Astrocyte (in vitro differentiated cells and primary cell): ENCODE measurements at regions not wholly inside any gene's neighbourhood (a gene's known extent, or its start where the extent isn't known, plus 50 kb on each side); places are given as distances from the start of the nearest gene placed in this dataset.

Experiments used
- DNase-seq: peaks from one replicate; pipeline ENCODE4 v3.0.0-alpha.2; 2010; ENCODE audit warnings: low read depth
- FAIRE-seq: peaks from 2 replicates; lab custom pipeline; 2011; peaks lifted over from hg19 to GRCh38; lab: Jason Lieb, UNC
- H2AFZ ChIP-seq: 2 replicates; pipeline ENCODE4 v1.6.0; 2012; ENCODE audit warnings: low read depth, low read length, inconsistent platforms
- H3K27ac ChIP-seq: 2 replicates; pipeline ENCODE4 v1.5.1; 2011; ENCODE audit warnings: low read depth, low read length, inconsistent platforms
- H3K27me3 ChIP-seq: 2 replicates; pipeline ENCODE4 v1.6.0; 2011; ENCODE audit warnings: low read length, inconsistent platforms; ENCODE audit not compliant: insufficient read depth
- H3K36me3 ChIP-seq: 2 replicates; pipeline ENCODE4 v1.5.1; 2011; ENCODE audit warnings: low read length, inconsistent platforms; ENCODE audit not compliant: insufficient read depth
- H3K4me1 ChIP-seq: 2 replicates; pipeline ENCODE4 v1.5.1; 2011; ENCODE audit warnings: low read length, inconsistent platforms; ENCODE audit not compliant: insufficient read depth
- H3K4me2 ChIP-seq: 2 replicates; pipeline ENCODE4 v1.6.0; 2012; ENCODE audit warnings: low read length, inconsistent platforms
- H3K4me3 ChIP-seq: 2 replicates; pipeline ENCODE4 v1.5.1; 2011; ENCODE audit warnings: low read depth, mild to moderate bottlenecking, low read length, inconsistent platforms; ENCODE audit not compliant: insufficient read depth
- H3K79me2 ChIP-seq: 2 replicates; pipeline ENCODE4 v1.6.0; 2012; ENCODE audit warnings: mild to moderate bottlenecking, low read length, inconsistent platforms; ENCODE audit not compliant: insufficient read depth
- H3K9ac ChIP-seq: 2 replicates; pipeline ENCODE4 v1.6.0; 2012; ENCODE audit warnings: mild to moderate bottlenecking, low read length, inconsistent platforms
- H3K9me3 ChIP-seq: 2 replicates; pipeline ENCODE4 v1.5.1; 2012; ENCODE audit warnings: low read depth, mild to moderate bottlenecking, low read length, inconsistent platforms; ENCODE audit not compliant: insufficient read depth
- H4K20me1 ChIP-seq: 2 replicates; pipeline ENCODE4 v1.6.0; 2012; ENCODE audit warnings: low read length, inconsistent platforms; ENCODE audit not compliant: insufficient read depth
- H3K27ac Mint-ChIP-seq: one replicate; pipeline ENCODE4 v1.8.0; 2021; ENCODE audit warnings: mild to moderate bottlenecking, mixed read lengths; ENCODE audit not compliant: unreplicated experiment
- H3K27me3 Mint-ChIP-seq: one replicate; pipeline ENCODE4 v1.8.0; 2021; ENCODE audit warnings: low read depth, mixed read lengths; ENCODE audit not compliant: unreplicated experiment
- H3K36me3 Mint-ChIP-seq: one replicate; pipeline ENCODE4 v1.8.0; 2021; ENCODE audit warnings: low read depth, mixed read lengths; ENCODE audit not compliant: unreplicated experiment
- H3K4me1 Mint-ChIP-seq: one replicate; pipeline ENCODE4 v1.8.0; 2021; ENCODE audit warnings: low read depth, mixed read lengths; ENCODE audit not compliant: unreplicated experiment
- H3K4me3 Mint-ChIP-seq: one replicate; pipeline ENCODE4 v1.8.0; 2021; ENCODE audit warnings: mild to moderate bottlenecking, moderate library complexity, mixed read lengths; ENCODE audit not compliant: unreplicated experiment
- H3K9me3 Mint-ChIP-seq: one replicate; pipeline ENCODE4 v1.8.0; 2021; ENCODE audit warnings: mild to moderate bottlenecking, mixed read lengths; ENCODE audit not compliant: unreplicated experiment
- EZH2 ChIP-seq: IDR thresholded peaks from 2 replicates; pipeline ENCODE4 v1.6.1; 2012; ENCODE audit warnings: mild to moderate bottlenecking, low read length, inconsistent platforms; ENCODE audit not compliant: insufficient read depth
- TF ChIP-seq, protein P1 (sequence below): IDR thresholded peaks from 2 replicates; pipeline ENCODE4 v1.5.1; 2011; ENCODE audit warnings: low read depth, mild to moderate bottlenecking, inconsistent platforms, low read length, moderate library complexity; ENCODE audit not compliant: insufficient read depth

DNA sequence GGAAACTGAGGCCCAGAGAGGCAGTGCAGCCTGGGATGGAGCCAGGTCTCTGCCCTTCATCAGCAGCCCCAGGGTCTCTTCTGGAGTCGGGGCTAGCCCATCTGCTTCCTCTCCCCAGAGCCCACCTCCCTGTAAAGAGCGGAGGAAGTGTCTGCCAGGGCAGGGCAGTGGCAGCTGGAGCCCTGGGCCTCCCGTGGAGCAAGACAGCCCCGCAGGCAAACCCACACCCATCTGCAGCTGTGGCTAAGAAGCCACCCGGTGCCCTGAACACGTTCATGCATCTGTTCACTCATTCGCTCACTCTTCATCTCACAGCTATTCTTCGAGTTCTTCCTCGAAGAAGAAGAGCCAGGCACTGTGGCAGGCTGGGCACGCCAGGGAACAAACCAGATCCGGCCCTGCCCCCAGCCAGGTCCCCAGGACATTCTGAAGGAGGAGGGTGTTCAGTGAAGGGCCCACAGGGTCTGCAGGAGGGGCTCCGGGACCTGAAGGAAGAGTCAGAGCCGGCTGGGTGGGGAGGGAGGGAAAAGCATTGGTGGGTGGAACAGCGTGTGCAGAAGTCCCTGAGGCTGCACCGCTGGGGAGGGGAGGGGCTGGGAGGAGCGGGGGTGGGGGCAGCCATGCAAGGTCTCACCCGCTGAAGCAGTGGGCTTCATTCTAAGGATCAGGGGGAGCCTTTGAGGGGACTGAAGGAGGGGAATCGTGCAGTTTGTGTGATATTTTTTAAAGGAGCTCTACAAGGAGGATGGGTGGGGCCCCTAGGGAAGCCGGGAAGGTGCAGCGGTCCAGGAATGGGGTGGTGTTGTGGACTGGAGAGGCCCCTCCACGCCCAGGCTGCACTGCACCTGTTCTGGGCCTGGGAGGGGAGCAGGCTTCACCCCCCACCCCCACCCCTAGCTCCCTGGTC lies 99.1 kb downstream of the UNCX start:
- H3K27me3 ChIP-seq, result no peaks in the 10 kb centered on the region
- peaks cover 25% of the 10 kb centered on the region for H3K27me3 Mint-ChIP-seq
- H4K20me1 ChIP-seq, result no peaks in the 10 kb centered on the region
- H3K4me3 Mint-ChIP-seq, result no peak overlapping the region
- H3K36me3 Mint-ChIP-seq, result no peaks in the 10 kb centered on the region
- no peaks in the 10 kb centered on the region for H3K9me3 ChIP-seq
- no peak overlapping the region for H2AFZ ChIP-seq
- H3K4me3 ChIP-seq, result no peak overlapping the region
- H3K9me3 Mint-ChIP-seq, result peaks cover 4% of the 10 kb centered on the region
- DNase-seq (no peak), FAIRE-seq (no peak)
- no peak overlapping the region for H3K27ac ChIP-seq
- H3K9ac ChIP-seq, result no peak overlapping the region
- TF ChIP-seq, protein P1, sequence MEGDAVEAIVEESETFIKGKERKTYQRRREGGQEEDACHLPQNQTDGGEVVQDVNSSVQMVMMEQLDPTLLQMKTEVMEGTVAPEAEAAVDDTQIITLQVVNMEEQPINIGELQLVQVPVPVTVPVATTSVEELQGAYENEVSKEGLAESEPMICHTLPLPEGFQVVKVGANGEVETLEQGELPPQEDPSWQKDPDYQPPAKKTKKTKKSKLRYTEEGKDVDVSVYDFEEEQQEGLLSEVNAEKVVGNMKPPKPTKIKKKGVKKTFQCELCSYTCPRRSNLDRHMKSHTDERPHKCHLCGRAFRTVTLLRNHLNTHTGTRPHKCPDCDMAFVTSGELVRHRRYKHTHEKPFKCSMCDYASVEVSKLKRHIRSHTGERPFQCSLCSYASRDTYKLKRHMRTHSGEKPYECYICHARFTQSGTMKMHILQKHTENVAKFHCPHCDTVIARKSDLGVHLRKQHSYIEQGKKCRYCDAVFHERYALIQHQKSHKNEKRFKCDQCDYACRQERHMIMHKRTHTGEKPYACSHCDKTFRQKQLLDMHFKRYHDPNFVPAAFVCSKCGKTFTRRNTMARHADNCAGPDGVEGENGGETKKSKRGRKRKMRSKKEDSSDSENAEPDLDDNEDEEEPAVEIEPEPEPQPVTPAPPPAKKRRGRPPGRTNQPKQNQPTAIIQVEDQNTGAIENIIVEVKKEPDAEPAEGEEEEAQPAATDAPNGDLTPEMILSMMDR, result no peak
- no peak for TF ChIP-seq EZH2
- H3K4me1 Mint-ChIP-seq, result no peaks in the 10 kb centered on the region
- no peaks in the 10 kb centered on the region for H3K4me1 ChIP-seq
- no peak overlapping the region for H3K27ac Mint-ChIP-seq
- H3K4me2 ChIP-seq, result no peak overlapping the region
- H3K79me2 ChIP-seq, result no peaks in the 10 kb centered on the region
- H3K36me3 ChIP-seq, result no peaks in the 10 kb centered on the region

DNA sequence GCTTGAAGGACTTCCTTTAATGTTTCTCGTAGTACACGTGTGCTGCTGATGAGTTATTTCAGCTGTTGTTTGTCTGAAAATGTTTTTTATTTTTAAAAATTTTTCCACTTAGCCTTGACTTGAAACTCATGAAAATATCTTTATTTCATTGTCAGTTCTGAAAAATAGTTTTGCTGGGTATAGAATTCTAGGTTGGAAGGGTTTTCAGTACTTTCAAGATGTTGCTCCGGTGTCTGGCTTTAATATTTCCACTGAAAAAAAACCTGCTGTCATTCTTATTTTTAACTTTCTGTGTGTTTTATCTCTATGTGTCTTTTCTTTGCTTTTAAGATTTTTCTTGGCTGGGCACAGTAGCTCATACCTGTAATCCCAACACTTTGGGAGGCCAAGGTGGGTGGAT lies 103.8 kb downstream of the UNCX start:
- H3K79me2 ChIP-seq, result no peaks in the 10 kb centered on the region
- H3K36me3 Mint-ChIP-seq, result no peaks in the 10 kb centered on the region

More for the DNA sequence above, 103.8 kb downstream of the UNCX start:
- H3K36me3 ChIP-seq, result no peaks in the 10 kb centered on the region
- no peaks in the 10 kb centered on the region for H3K27me3 ChIP-seq
- Mint-ChIP-seq H3K4me3 (no peak overlapping the region), H3K27ac (no peak overlapping the region), H3K4me1 (peaks cover 5% of the 10 kb centered on the region), H3K27me3 (peaks cover 31% of the 10 kb centered on the region), H3K9me3 (peaks cover 21% of the 10 kb centered on the region)
- H3K9me3 ChIP-seq, result no peaks in the 10 kb centered on the region
- TF ChIP-seq, protein P1, result no peak
- DNase-seq (no peak), FAIRE-seq (no peak)
- no peak overlapping the region for H3K27ac ChIP-seq
- H3K9ac ChIP-seq, result no peak overlapping the region
- no peak overlapping the region for H3K4me3 ChIP-seq
- H3K4me1 ChIP-seq, result no peaks in the 10 kb centered on the region
- H3K4me2 ChIP-seq, result no peak overlapping the region
- H2AFZ ChIP-seq, result no peak overlapping the region
- H4K20me1 ChIP-seq, result no peaks in the 10 kb centered on the region
